ENCODE measurements at regions not wholly inside any gene's neighbourhood (a gene's known extent, or its start where the extent isn't known, plus 50 kb on each side); places are given as distances from the start of the nearest gene placed in this dataset.

- intact Hi-C loops (cut with DNase I, micrococcal nuclease) = no loop called here
- no peak overlapping the region for H3K4me3 Mint-ChIP-seq
- Histone ChIP-seq H3K9me3 (ENCODE audit: control insufficient read depth in 1 of 2, insufficient read depth in 1 of 2, low read length in 2 of 2) (no peaks in the 10 kb centered on the region), H3K4me3 (ENCODE audit: low read length) (no peak overlapping the region), H3K36me3 (ENCODE audit: insufficient read depth, low read length) (no peaks in the 10 kb centered on the region), H3K27me3 (ENCODE audit: control insufficient read depth in 1 of 2, insufficient read depth in 2 of 2, low read length in 2 of 2) (no peaks in the 10 kb centered on the region), H3K4me1 (ENCODE audit: insufficient read depth, low read length) (no peaks in the 10 kb centered on the region), H3K27ac (ENCODE audit: low read depth in 1 of 2, low read length in 2 of 2) (no peak overlapping the region)
- no peak for ATAC-seq (ENCODE audit: poor library complexity)
- H3K36me3 Mint-ChIP-seq (ENCODE audit: low read depth) = no peaks in the 10 kb centered on the region
- ChIA-PET CTCF (no interaction called here), POLR2A (no interaction called here)
- no peak for DNase-seq
- H3K9me3 Mint-ChIP-seq = no peaks in the 10 kb centered on the region
- peaks cover 23% of the 10 kb centered on the region for H3K27me3 Mint-ChIP-seq
- H3K27ac Mint-ChIP-seq = no peak overlapping the region
- TF ChIP-seq CTCF (IDR thresholded peaks at IDR 0.05) = no peak
- H3K4me1 Mint-ChIP-seq (ENCODE audit: low read depth) = no peaks in the 10 kb centered on the region
These were observed 134.9 kb downstream of the C4orf33 start for GRCh38 chr4:129230846-129231245.

GRCh38 chr4:129231945-129232588 lies 136.1 kb downstream of the C4orf33 start:
- Mint-ChIP-seq H3K36me3 (ENCODE audit: low read depth) (no peaks in the 10 kb centered on the region), H3K27ac (no peak overlapping the region)
- DNase-seq = no peak

GRCh38 chr4:129232589-129233337 lies 136.8 kb downstream of the C4orf33 start:
- no peaks in the 10 kb centered on the region for H3K36me3 ChIP-seq (ENCODE audit: insufficient read depth, low read length)
- H3K4me1 ChIP-seq (ENCODE audit: insufficient read depth, low read length) = no peaks in the 10 kb centered on the region
- Mint-ChIP-seq H3K9me3 (no peaks in the 10 kb centered on the region), H3K36me3 (ENCODE audit: low read depth) (no peaks in the 10 kb centered on the region), H3K4me1 (ENCODE audit: low read depth) (no peaks in the 10 kb centered on the region), H3K27me3 (peaks cover 23% of the 10 kb centered on the region), H3K27ac (no peak overlapping the region), H3K4me3 (no peak overlapping the region)
- ATAC-seq (ENCODE audit: poor library complexity) (no peak), DNase-seq (no peak)
- intact Hi-C loops (cut with DNase I, micrococcal nuclease) = no loop called here
- CTCF ChIA-PET = no interaction called here
- no peaks in the 10 kb centered on the region for H3K27me3 ChIP-seq (ENCODE audit: control insufficient read depth in 1 of 2, insufficient read depth in 2 of 2, low read length in 2 of 2)
- H3K27ac ChIP-seq (ENCODE audit: low read depth in 1 of 2, low read length in 2 of 2) = no peak overlapping the region
- H3K9me3 ChIP-seq (ENCODE audit: control insufficient read depth in 1 of 2, insufficient read depth in 1 of 2, low read length in 2 of 2) = no peaks in the 10 kb centered on the region
- H3K4me3 ChIP-seq (ENCODE audit: low read length) = no peak overlapping the region
- no peak for TF ChIP-seq CTCF (IDR thresholded peaks at IDR 0.05)
- POLR2A ChIA-PET = no interaction called here

More at GRCh38 chr4:129231945-129232588, 136.1 kb downstream of the C4orf33 start:
- Histone ChIP-seq H3K36me3 (ENCODE audit: insufficient read depth, low read length) (no peaks in the 10 kb centered on the region), H3K4me3 (ENCODE audit: low read length) (no peak overlapping the region), H3K27ac (ENCODE audit: low read depth in 1 of 2, low read length in 2 of 2) (no peak overlapping the region), H3K9me3 (ENCODE audit: control insufficient read depth in 1 of 2, insufficient read depth in 1 of 2, low read length in 2 of 2) (no peaks in the 10 kb centered on the region), H3K4me1 (ENCODE audit: insufficient read depth, low read length) (no peaks in the 10 kb centered on the region), H3K27me3 (ENCODE audit: control insufficient read depth in 1 of 2, insufficient read depth in 2 of 2, low read length in 2 of 2) (no peaks in the 10 kb centered on the region)
- ChIA-PET CTCF (no interaction called here), POLR2A (no interaction called here)
- ATAC-seq (ENCODE audit: poor library complexity) = no peak
- no peaks in the 10 kb centered on the region for H3K9me3 Mint-ChIP-seq
- TF ChIP-seq CTCF (IDR thresholded peaks at IDR 0.05) = no peak
- no peaks in the 10 kb centered on the region for H3K4me1 Mint-ChIP-seq (ENCODE audit: low read depth)
- H3K4me3 Mint-ChIP-seq = no peak overlapping the region
- peaks cover 23% of the 10 kb centered on the region for H3K27me3 Mint-ChIP-seq
- intact Hi-C loops (cut with DNase I, micrococcal nuclease) = no loop called here

Measured in CD4-positive, alpha-beta T cell (primary cell).